Right renal pelvis (tissue), 4 donors: ENCODE measurements at regions not wholly inside any gene's neighbourhood (a gene's known extent, or its start where the extent isn't known, plus 50 kb on each side); places are given as distances from the start of the nearest gene placed in this dataset.
"Not testable (repeated sequence)": the region's sequence is repeated elsewhere in the genome, so short reads cannot be mapped to it uniquely, and the experiment has no call there.

Source experiments
- DNase-seq, 4 donors: peaks; one replicate each; pipeline ENCODE4 v3.0.0-alpha.2; 2013; ENCODE audit warnings: low read depth in 4 of 4, low spot score in 3 of 4, missing footprints in 1 of 4

- DNase-seq = no peak
Observed at GRCh38 chr4:156553659-156554058, 417.9 kb downstream of the PDGFC start.

- no peak for DNase-seq
Observed at GRCh38 chr4:156547891-156548290, 423.7 kb downstream of the PDGFC start.

GRCh38 chr4:156547439-156547838 is 424.2 kb downstream of the PDGFC start:
- no peak for DNase-seq

GRCh38 chr4:156545003-156545785 is 426.4 kb downstream of the PDGFC start:
- DNase-seq = no peak

- DNase-seq = no peak
Observed at GRCh38 chr4:156539376-156539775, 432.2 kb downstream of the PDGFC start.

GRCh38 chr4:156538651-156539257 is 432.8 kb downstream of the PDGFC start:
- DNase-seq = no peak

GRCh38 chr4:156538210-156538609 is 433.4 kb downstream of the PDGFC start:
- no peak for DNase-seq

- no peak for DNase-seq
Observed at GRCh38 chr4:156537286-156537685, 434.3 kb downstream of the PDGFC start.

GRCh38 chr4:156536661-156537060 is 434.9 kb downstream of the PDGFC start:
- no peak for DNase-seq

GRCh38 chr4:156534205-156534604 is 437.4 kb downstream of the PDGFC start:
- no peak for DNase-seq

- DNase-seq = no peak
Observed at GRCh38 chr4:156528216-156528615, 443.4 kb downstream of the PDGFC start.

GRCh38 chr4:156527237-156527993 is 444.2 kb downstream of the PDGFC start:
- no peak for DNase-seq

- no peak for DNase-seq
Observed at GRCh38 chr4:156523991-156524390, 447.6 kb downstream of the PDGFC start.

- DNase-seq = no peak
Observed at GRCh38 chr4:156523492-156523891, 448.1 kb downstream of the PDGFC start.

GRCh38 chr4:156521631-156522030 is 450.0 kb downstream of the PDGFC start:
- DNase-seq = no peak

GRCh38 chr4:156517956-156518355 is 453.6 kb downstream of the PDGFC start:
- DNase-seq = no peak

GRCh38 chr4:156517546-156517945 is 454.1 kb downstream of the PDGFC start:
- no peak for DNase-seq

GRCh38 chr4:156516698-156517097 is 454.9 kb downstream of the PDGFC start:
- no peak for DNase-seq

GRCh38 chr4:156515295-156515694 is 456.3 kb downstream of the PDGFC start:
- no peak for DNase-seq

GRCh38 chr4:156512622-156513021 is 459.0 kb downstream of the PDGFC start:
- DNase-seq = peak in 2 of 4 donors; percentile 6 to 8

GRCh38 chr4:156509921-156510320 is 461.7 kb downstream of the PDGFC start:
- not testable (repeated sequence) for DNase-seq
